Bronchial epithelial cell (primary cell): ENCODE measurements at regions not wholly inside any gene's neighbourhood (a gene's known extent, or its start where the extent isn't known, plus 50 kb on each side); places are given as distances from the start of the nearest gene placed in this dataset.

Source experiments
- DNase-seq: peaks from one replicate; pipeline ENCODE4 v3.0.0-alpha.2; 2010; ENCODE audit warnings: low read depth
- FAIRE-seq: peaks from 2 replicates; lab custom pipeline; 2011; peaks lifted over from hg19 to GRCh38; lab: Jason Lieb, UNC
- H3K27me3 ChIP-seq: 2 replicates; pipeline ENCODE4 v1.5.1; 2011; ENCODE audit warnings: low read length; ENCODE audit not compliant: control insufficient read depth, insufficient read depth
- H3K36me3 ChIP-seq: 2 replicates; pipeline ENCODE4 v1.5.1; 2011; ENCODE audit warnings: low read length; ENCODE audit not compliant: control insufficient read depth, insufficient read depth
- H3K4me3 ChIP-seq: 2 replicates; pipeline ENCODE4 v1.5.1; 2011; ENCODE audit warnings: mild to moderate bottlenecking, low read depth, low read length, control low read depth
- CTCF ChIP-seq: IDR thresholded peaks from 2 replicates; pipeline ENCODE4 v1.5.1; 2011; ENCODE audit warnings: mild to moderate bottlenecking, moderate library complexity, low read length, control low read depth, inconsistent platforms; ENCODE audit not compliant: insufficient read depth, severe bottlenecking

GRCh38 chr4:119984996-119985395, 81.7 kb downstream of the MAD2L1 start:
- no peak for DNase-seq
- Histone ChIP-seq H3K27me3 (no peaks in the 10 kb centered on the region), H3K36me3 (no peaks in the 10 kb centered on the region), H3K4me3 (no peak overlapping the region)
- FAIRE-seq: no peak
- TF ChIP-seq CTCF: no peak

DNA sequence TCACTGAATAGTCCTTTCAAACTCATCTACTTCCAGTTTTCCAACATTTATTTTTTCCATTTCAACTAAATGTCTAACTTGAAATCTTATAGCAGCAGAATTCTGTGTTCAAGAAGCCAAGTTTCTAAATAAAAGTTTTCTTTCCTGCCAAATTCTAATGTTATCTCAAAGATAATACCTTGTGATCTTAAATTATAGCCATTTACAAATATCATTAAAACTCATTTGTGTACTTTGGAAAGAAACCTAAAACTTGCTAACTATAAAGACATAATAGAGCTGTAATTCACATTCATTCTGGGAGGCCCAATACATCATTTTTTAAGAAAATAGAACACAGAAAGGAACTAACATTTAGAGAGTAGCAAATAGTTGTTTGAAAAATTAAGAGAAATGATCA, 83.9 kb downstream of the MAD2L1 start:
- no peak for TF ChIP-seq CTCF
- Histone ChIP-seq H3K36me3 (no peaks in the 10 kb centered on the region), H3K4me3 (no peak overlapping the region), H3K27me3 (no peaks in the 10 kb centered on the region)
- DNase-seq (no peak), FAIRE-seq (no peak)

GRCh38 chr4:119980456-119980855, 86.2 kb downstream of the MAD2L1 start:
- DNase-seq (no peak), FAIRE-seq (no peak)
- Histone ChIP-seq H3K27me3 (no peaks in the 10 kb centered on the region), H3K36me3 (no peaks in the 10 kb centered on the region), H3K4me3 (no peak overlapping the region)
- no peak for TF ChIP-seq CTCF

- DNase-seq (no peak), FAIRE-seq (no peak)
- Histone ChIP-seq H3K36me3 (no peaks in the 10 kb centered on the region), H3K4me3 (no peak overlapping the region), H3K27me3 (no peaks in the 10 kb centered on the region)
- TF ChIP-seq CTCF: no peak
Observed at GRCh38 chr4:119977076-119977940, 89.3 kb downstream of the MAD2L1 start.

- TF ChIP-seq CTCF: no peak
- H3K27me3 ChIP-seq: no peaks in the 10 kb centered on the region
- H3K36me3 ChIP-seq: no peaks in the 10 kb centered on the region
- FAIRE-seq (no peak), DNase-seq (no peak)
- H3K4me3 ChIP-seq: no peak overlapping the region
Observed at GRCh38 chr4:119971431-119972084, 95.1 kb downstream of the MAD2L1 start.
